OCI-LY7 (cell line): ENCODE measurements at regions not wholly inside any gene's neighbourhood (a gene's known extent, or its start where the extent isn't known, plus 50 kb on each side); places are given as distances from the start of the nearest gene placed in this dataset.

ENCODE experiments used
- CTCF ChIP-seq: fragments of 200-600 bp; sonication (generic); conservative IDR thresholded peaks from 2 replicates; pipeline ENCODE4 v1.5.1; 2014; ENCODE audit warnings: mild to moderate bottlenecking, antibody characterized with exemption, low read length, moderate library complexity, mixed read lengths
- EZH2phosphoT487 ChIP-seq: fragments of 200-600 bp; sonication (generic); IDR thresholded peaks from 2 replicates; pipeline ENCODE4 v1.6.1; 2018; ENCODE audit warnings: low read depth, borderline replicate concordance, mild to moderate bottlenecking, mixed run types, antibody characterized with exemption, low read length, moderate library complexity, mixed read lengths

GRCh38 chr4:72987741-72988729, 81.5 kb downstream of the COX18 start:
- TF ChIP-seq CTCF (no peak), EZH2phosphoT487 (no peak)
